ENCODE measurements at regions not wholly inside any gene's neighbourhood (a gene's known extent, or its start where the extent isn't known, plus 50 kb on each side); places are given as distances from the start of the nearest gene placed in this dataset.

DNA sequence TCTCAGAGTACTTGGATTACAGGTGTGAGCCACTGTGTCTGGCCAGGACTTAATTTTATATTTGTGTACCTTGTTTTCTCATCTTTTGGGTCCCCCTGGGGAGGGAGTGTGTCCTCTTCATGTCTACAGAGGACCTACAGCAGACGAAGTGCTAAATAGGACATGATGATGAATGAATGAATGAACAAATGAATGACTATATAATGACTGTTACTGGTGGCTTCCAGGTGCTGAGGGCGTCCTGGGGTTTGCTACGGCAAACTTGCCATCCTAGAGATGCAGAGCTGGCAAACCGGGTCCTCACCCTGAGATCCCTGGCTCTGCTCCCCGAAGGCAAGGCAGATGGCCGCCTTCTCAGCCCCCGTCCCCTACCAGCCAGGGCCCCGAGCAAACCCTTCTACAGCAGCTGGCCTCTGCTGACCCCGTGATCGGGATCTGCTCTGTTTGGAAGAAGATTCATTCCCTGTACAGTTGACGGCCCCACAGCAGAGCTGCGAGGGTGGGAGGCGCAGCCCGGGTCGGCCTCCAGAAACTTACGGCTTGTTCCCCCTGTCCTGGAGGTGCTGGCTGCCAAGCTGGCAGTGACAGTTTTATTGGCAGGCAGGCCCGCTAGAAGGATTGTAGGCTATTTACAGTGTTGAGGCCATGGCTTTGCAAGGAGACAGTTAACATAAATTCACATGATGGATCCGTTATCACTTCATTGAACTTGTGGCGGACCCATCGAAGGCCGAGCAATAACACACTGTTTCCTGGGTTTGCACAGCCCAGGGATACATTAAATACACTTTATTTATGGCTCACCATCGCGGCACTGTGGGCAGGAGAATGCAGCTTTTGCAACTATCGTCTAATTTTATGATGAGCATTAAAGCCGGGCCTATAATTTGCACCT is 197.7 kb upstream of the GSE1 start:
- TF ChIP-seq EP300 (IDR thresholded peaks at IDR 0.05; ENCODE audit: low read depth) (no peak), POLR2A (IDR thresholded peaks at IDR 0.05) (no peak), POLR2AphosphoS5 (IDR thresholded peaks at IDR 0.05) (peak in 1 of 3 donors; percentile 12)
- TF ChIP-seq, protein P1, sequence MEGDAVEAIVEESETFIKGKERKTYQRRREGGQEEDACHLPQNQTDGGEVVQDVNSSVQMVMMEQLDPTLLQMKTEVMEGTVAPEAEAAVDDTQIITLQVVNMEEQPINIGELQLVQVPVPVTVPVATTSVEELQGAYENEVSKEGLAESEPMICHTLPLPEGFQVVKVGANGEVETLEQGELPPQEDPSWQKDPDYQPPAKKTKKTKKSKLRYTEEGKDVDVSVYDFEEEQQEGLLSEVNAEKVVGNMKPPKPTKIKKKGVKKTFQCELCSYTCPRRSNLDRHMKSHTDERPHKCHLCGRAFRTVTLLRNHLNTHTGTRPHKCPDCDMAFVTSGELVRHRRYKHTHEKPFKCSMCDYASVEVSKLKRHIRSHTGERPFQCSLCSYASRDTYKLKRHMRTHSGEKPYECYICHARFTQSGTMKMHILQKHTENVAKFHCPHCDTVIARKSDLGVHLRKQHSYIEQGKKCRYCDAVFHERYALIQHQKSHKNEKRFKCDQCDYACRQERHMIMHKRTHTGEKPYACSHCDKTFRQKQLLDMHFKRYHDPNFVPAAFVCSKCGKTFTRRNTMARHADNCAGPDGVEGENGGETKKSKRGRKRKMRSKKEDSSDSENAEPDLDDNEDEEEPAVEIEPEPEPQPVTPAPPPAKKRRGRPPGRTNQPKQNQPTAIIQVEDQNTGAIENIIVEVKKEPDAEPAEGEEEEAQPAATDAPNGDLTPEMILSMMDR (IDR thresholded peaks at IDR 0.05) = no peak
